ENCODE measurements at regions not wholly inside any gene's neighbourhood (a gene's known extent, or its start where the extent isn't known, plus 50 kb on each side); places are given as distances from the start of the nearest gene placed in this dataset.

DNA sequence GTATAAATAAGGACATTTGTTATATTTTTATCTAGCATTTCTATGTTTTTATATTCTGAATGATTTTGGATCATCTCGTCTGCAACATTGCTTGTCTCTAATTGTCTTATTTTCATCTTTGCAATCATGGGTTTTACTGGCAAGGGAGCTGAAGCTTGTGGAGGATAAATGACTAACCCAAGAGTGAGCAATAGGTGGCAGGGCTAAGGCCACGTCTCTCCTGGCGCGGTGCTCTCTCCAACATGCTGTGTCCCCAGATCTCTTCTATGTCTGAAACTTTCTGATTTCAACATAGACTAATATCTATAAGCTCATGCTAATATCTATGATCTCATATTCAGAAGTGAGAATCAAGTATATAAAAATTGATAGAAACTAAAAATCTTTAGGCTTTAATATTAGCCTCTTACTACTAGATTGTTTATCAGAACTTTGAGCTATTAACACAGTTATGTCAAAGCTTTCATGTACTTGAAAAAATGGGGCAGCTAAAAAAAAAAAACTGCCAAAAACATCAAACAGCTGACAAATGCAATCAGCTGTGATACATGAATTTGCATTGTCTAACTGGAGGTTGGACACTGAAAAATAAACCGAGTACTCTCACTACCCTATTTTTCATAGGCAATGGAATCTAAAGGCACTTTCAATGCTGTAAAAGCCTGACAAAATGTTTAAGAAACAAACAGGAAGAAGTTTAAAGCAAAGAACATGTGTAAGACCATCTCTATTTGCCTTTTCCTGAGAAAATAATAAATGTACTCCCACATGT, 169.2 kb downstream of the TMA16 start:
- H3K27ac ChIP-seq = no peak overlapping the region
- TF ChIP-seq, protein P1, sequence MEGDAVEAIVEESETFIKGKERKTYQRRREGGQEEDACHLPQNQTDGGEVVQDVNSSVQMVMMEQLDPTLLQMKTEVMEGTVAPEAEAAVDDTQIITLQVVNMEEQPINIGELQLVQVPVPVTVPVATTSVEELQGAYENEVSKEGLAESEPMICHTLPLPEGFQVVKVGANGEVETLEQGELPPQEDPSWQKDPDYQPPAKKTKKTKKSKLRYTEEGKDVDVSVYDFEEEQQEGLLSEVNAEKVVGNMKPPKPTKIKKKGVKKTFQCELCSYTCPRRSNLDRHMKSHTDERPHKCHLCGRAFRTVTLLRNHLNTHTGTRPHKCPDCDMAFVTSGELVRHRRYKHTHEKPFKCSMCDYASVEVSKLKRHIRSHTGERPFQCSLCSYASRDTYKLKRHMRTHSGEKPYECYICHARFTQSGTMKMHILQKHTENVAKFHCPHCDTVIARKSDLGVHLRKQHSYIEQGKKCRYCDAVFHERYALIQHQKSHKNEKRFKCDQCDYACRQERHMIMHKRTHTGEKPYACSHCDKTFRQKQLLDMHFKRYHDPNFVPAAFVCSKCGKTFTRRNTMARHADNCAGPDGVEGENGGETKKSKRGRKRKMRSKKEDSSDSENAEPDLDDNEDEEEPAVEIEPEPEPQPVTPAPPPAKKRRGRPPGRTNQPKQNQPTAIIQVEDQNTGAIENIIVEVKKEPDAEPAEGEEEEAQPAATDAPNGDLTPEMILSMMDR (IDR thresholded peaks at IDR 0.05) = no peak
- no peaks in the 10 kb centered on the region for H3K4me1 ChIP-seq
- no peaks in the 10 kb centered on the region for H3K27me3 ChIP-seq
- intact Hi-C loops (cut with DNase I) = no loop called here
- H3K4me3 ChIP-seq = no peak overlapping the region
- ATAC-seq (peak; percentile 28), DNase-seq (no peak)
- H3K36me3 ChIP-seq = no peaks in the 10 kb centered on the region
- H3K9me3 ChIP-seq = no peaks in the 10 kb centered on the region

GRCh38 chr4:163665101-163665500, 170.6 kb downstream of the TMA16 start:
- no peak overlapping the region for H3K27ac ChIP-seq
- TF ChIP-seq, protein P1 (IDR thresholded peaks at IDR 0.05) = no peak
- DNase-seq = no peak
- H3K27me3 ChIP-seq = no peaks in the 10 kb centered on the region
- no peak for ATAC-seq
- no peaks in the 10 kb centered on the region for H3K9me3 ChIP-seq
- no peak overlapping the region for H3K4me3 ChIP-seq
- H3K4me1 ChIP-seq = no peaks in the 10 kb centered on the region
- no peaks in the 10 kb centered on the region for H3K36me3 ChIP-seq
- intact Hi-C loops (cut with DNase I) = no loop called here

GRCh38 chr4:163665521-163666331, 171.2 kb downstream of the TMA16 start:
- intact Hi-C loops (cut with DNase I) = no loop called here
- no peak for DNase-seq
- H3K9me3 ChIP-seq = no peaks in the 10 kb centered on the region
- peak; percentile 70 for ATAC-seq
- TF ChIP-seq, protein P1 (IDR thresholded peaks at IDR 0.05) = peak; percentile 9
- no peak overlapping the region for H3K4me3 ChIP-seq
- no peaks in the 10 kb centered on the region for H3K4me1 ChIP-seq
- H3K27me3 ChIP-seq = no peaks in the 10 kb centered on the region
- H3K27ac ChIP-seq = peak overlapping the region; percentile 68
- no peaks in the 10 kb centered on the region for H3K36me3 ChIP-seq

- Histone ChIP-seq H3K9me3 (no peaks in the 10 kb centered on the region), H3K27ac (peak overlapping the region; percentile 68), H3K4me1 (no peaks in the 10 kb centered on the region), H3K4me3 (no peak overlapping the region), H3K27me3 (no peaks in the 10 kb centered on the region), H3K36me3 (no peaks in the 10 kb centered on the region)
- ATAC-seq (peak; percentile 54), DNase-seq (no peak)
- intact Hi-C loops (cut with DNase I) = no loop called here
- TF ChIP-seq, protein P1 (IDR thresholded peaks at IDR 0.05) = no peak
Measured at GRCh38 chr4:163666332-163666873, 171.9 kb downstream of the TMA16 start.

DNA sequence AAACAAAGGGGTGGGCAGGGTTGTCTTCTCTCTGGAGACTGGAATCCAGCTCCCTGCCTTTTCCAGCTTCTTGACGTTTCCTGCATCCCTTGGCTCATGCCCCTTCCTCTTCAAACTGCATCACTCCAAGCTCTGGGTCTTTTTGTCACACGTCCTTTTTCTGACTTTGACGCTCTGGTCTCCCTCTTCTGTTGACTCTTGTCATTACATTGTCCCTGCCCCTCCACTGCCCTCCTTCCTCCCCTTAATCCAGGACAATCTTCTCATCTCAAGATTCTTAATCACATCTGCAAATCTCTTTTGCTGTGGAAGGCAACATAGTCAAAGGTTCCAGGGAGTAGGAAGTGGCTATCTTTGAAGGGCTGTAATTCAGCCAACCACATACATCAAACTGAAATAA, 178.3 kb downstream of the TMA16 start:
- Histone ChIP-seq H3K4me1 (no peaks in the 10 kb centered on the region), H3K36me3 (no peaks in the 10 kb centered on the region), H3K4me3 (no peak overlapping the region), H3K9me3 (no peaks in the 10 kb centered on the region), H3K27ac (no peak overlapping the region), H3K27me3 (no peaks in the 10 kb centered on the region)
- DNase-seq (no peak), ATAC-seq (no peak)
- TF ChIP-seq, protein P1 (IDR thresholded peaks at IDR 0.05) = no peak
- intact Hi-C loops (cut with DNase I) = no loop called here

Data from upper lobe of right lung (tissue), 1 donor.